ENCODE measurements at regions not wholly inside any gene's neighbourhood (a gene's known extent, or its start where the extent isn't known, plus 50 kb on each side); places are given as distances from the start of the nearest gene placed in this dataset.
"Not testable (repeated sequence)": the region's sequence is repeated elsewhere in the genome, so short reads cannot be mapped to it uniquely, and the experiment has no call there.

- TF ChIP-seq EZH2 (IDR thresholded peaks at IDR 0.05; ENCODE audit: insufficient read depth, poor library complexity, severe bottlenecking); EZH2phosphoT487 (IDR thresholded peaks at IDR 0.05; ENCODE audit: insufficient read depth, low read depth): not testable (repeated sequence)
These were observed 118.1 kb downstream of the ADRA2C start for GRCh38 chr4:3884261-3884660.

All from GM23248 (cell line).